Neuronal stem cell (in vitro differentiated cells): ENCODE measurements at regions not wholly inside any gene's neighbourhood (a gene's known extent, or its start where the extent isn't known, plus 50 kb on each side); places are given as distances from the start of the nearest gene placed in this dataset.

ENCODE experiments used
- DNase-seq: peaks from one replicate; pipeline ENCODE4 v3.0.0-alpha.2; 2013; ENCODE audit warnings: low spot score
- H2AFZ ChIP-seq: one replicate; pipeline ENCODE4 v1.6.1; 2013; ENCODE audit warnings: mild to moderate bottlenecking, low read length, inconsistent platforms
- H2AK5ac ChIP-seq: 2 replicates; pipeline ENCODE4 v1.6.1; 2013; ENCODE audit warnings: low read depth, mild to moderate bottlenecking, inconsistent platforms, low read length, moderate library complexity, mixed read lengths
- H2BK120ac ChIP-seq: 2 replicates; pipeline ENCODE4 v1.6.1; 2013; ENCODE audit warnings: low read depth, mild to moderate bottlenecking, inconsistent platforms, low read length, moderate library complexity, mixed read lengths
- H2BK12ac ChIP-seq: one replicate; pipeline ENCODE4 v1.6.1; 2013; ENCODE audit warnings: low read length, inconsistent platforms
- H2BK15ac ChIP-seq: 2 replicates; pipeline ENCODE4 v1.6.1; 2013; ENCODE audit warnings: mild to moderate bottlenecking, low read length, inconsistent platforms, mixed read lengths
- H2BK5ac ChIP-seq: one replicate; pipeline ENCODE4 v1.6.1; 2013; ENCODE audit warnings: inconsistent platforms, mild to moderate bottlenecking, low read length, moderate library complexity
- H3K14ac ChIP-seq: one replicate; pipeline ENCODE4 v1.6.1; 2013; ENCODE audit warnings: low read length, inconsistent platforms
- H3K18ac ChIP-seq: 2 replicates; pipeline ENCODE4 v1.6.1; 2013; ENCODE audit warnings: low read length, inconsistent platforms
- H3K23ac ChIP-seq: 2 replicates; pipeline ENCODE4 v1.6.1; 2013; ENCODE audit warnings: low read depth, mild to moderate bottlenecking, mixed read lengths, low read length, inconsistent platforms; ENCODE audit not compliant: poor library complexity
- H3K27ac ChIP-seq: replicated peaks from 3 replicates; pipeline ENCODE4 v1.5.1; 2013; ENCODE audit warnings: low read length, inconsistent platforms
- H3K27me3 ChIP-seq, 3 experiments: 2 replicates each; pipeline ENCODE4 v1.6.1; 2013; ENCODE audit warnings: low read length in 3 of 3, mild to moderate bottlenecking in 2 of 3, inconsistent platforms in 1 of 3, low read depth in 1 of 3, mixed read lengths in 1 of 3, moderate library complexity in 1 of 3; ENCODE audit not compliant: control insufficient read depth in 3 of 3, insufficient read depth in 3 of 3
- H3K36me3 ChIP-seq, 2 donors: replicated peaks in 1 of 2; 2 replicates each; pipeline ENCODE4 v1.6.1; 2013; ENCODE audit warnings: low read length in 2 of 2; ENCODE audit not compliant: control insufficient read depth in 2 of 2, insufficient read depth in 2 of 2
- H3K4ac ChIP-seq: 2 replicates; pipeline ENCODE4 v1.6.1; 2013; ENCODE audit warnings: inconsistent platforms, mild to moderate bottlenecking, low read length, moderate library complexity
- H3K4me1 ChIP-seq, 2 donors: 1 replicate in 1 of 2; 2 replicates in 1 of 2; pipeline ENCODE4 v1.6.1; 2013; ENCODE audit warnings: low read length in 2 of 2, low read depth in 1 of 2; ENCODE audit not compliant: control insufficient read depth in 2 of 2, insufficient read depth in 1 of 2
- H3K4me2 ChIP-seq: one replicate; pipeline ENCODE4 v1.6.1; 2013; ENCODE audit warnings: mild to moderate bottlenecking, low read length, inconsistent platforms; ENCODE audit not compliant: insufficient read depth, poor library complexity, severe bottlenecking
- H3K4me3 ChIP-seq, 2 donors: 2 replicates each; pipeline ENCODE4 v1.5.1; 2013; ENCODE audit warnings: low read length in 2 of 2, mild to moderate bottlenecking in 2 of 2, inconsistent platforms in 1 of 2, moderate library complexity in 1 of 2
- H3K79me1 ChIP-seq: one replicate; pipeline ENCODE4 v1.6.1; 2013; ENCODE audit warnings: low read depth, mild to moderate bottlenecking, inconsistent platforms, low read length, moderate library complexity
- H3K9ac ChIP-seq: one replicate; pipeline ENCODE4 v1.6.1; 2013; ENCODE audit warnings: mild to moderate bottlenecking, low read depth, low read length, inconsistent platforms; ENCODE audit not compliant: poor library complexity
- H3K9me3 ChIP-seq, 2 donors: replicated peaks in 1 of 2; 2 replicates each; pipeline versions ENCODE3 to v1.6.1; 2013; ENCODE audit warnings: low read length in 2 of 2, mild to moderate bottlenecking in 2 of 2, inconsistent platforms in 1 of 2, low read depth in 1 of 2, mixed read lengths in 1 of 2, moderate library complexity in 1 of 2; ENCODE audit not compliant: control insufficient read depth in 2 of 2, insufficient read depth in 1 of 2
- H4K8ac ChIP-seq: one replicate; pipeline ENCODE4 v1.6.1; 2013; ENCODE audit warnings: low read depth, mild to moderate bottlenecking, inconsistent platforms, low read length, moderate library complexity
- H4K91ac ChIP-seq: one replicate; pipeline ENCODE4 v1.6.1; 2013; ENCODE audit warnings: low read length, low read depth, mild to moderate bottlenecking, inconsistent platforms; ENCODE audit not compliant: poor library complexity
- WGBS, 2 donors: extraction: QIAGEN DNeasy Blood & Tissue Kit; methylation state at CpG; one replicate each; pipeline ENCODE4 v1.1.7; 2013; ENCODE audit warnings: missing lambda C conversion rate in 2 of 2, mixed read lengths in 1 of 2; ENCODE audit not compliant: insufficient read length in 2 of 2, insufficient replicate concordance in 1 of 2; ENCODE audit errors: extremely low coverage in 2 of 2; 5-methylcytosine and 5-hydroxymethylcytosine counted together

DNA sequence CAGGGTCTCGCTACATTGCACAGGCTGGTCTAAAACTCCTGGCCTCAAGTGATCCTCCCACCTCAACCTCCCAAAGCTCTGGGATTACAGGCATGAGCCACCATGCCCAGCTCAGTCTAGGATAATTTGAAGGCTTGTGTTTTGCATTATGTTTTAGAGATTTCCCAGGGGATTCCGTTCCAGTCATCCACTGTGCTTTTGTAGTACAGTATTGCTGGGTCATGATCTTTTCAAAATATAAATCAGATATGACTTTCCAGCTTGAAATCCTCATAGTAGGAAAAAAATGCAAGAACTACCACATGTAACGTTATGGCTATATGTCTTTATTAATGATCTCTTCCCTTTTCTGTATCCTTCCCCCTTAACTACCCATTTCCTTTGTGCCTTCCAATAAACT lies 338.1 kb downstream of the PRELID2 start:
- Histone ChIP-seq H3K4me1 (peaks cover 5% of the 10 kb centered on the region in 2 donors), H2BK15ac (no peak overlapping the region), H3K27ac (no peak overlapping the region), H3K14ac (no peak overlapping the region), H3K23ac (no peak overlapping the region), H3K4me3 (no peak overlapping the region), H3K79me1 (no peaks in the 10 kb centered on the region), H2BK120ac (no peak overlapping the region), H4K91ac (no peak overlapping the region), H2AK5ac (no peak overlapping the region), H3K9me3 (peaks cover 0 to 2% of the 10 kb centered on the region in 2 donors), H3K18ac (no peak overlapping the region), H2BK12ac (no peak overlapping the region), H2AFZ (no peak overlapping the region), H3K4me2 (no peak overlapping the region), H3K27me3 (no peaks in the 10 kb centered on the region), H2BK5ac (no peak overlapping the region), H3K9ac (no peak overlapping the region), H4K8ac (no peak overlapping the region), H3K4ac (no peak overlapping the region), H3K36me3 (no peaks in the 10 kb centered on the region)
- no CpG with 5 or more reads among the region's 3 CpGs for WGBS, 2 donors
- DNase-seq: no peak

DNA sequence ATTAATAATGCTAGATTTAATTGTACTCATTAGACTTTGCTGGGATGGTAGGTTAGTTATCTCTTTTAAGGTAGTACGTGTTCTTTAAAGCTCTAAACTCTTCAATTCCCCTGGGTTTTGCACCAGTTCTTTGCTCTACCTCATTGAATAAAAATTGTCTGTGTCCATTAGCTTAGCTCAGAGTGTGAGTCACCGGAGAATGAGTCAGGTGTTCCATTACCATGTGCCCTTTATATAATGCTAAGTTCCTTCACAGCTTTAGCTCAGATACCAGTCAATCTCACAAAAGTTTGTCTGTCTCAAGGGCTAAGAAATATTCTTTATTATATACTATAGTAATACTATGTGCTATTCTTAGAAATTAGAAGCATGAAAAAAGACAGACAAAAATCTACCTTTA lies 339.4 kb downstream of the PRELID2 start:
- H3K9me3 ChIP-seq: peaks cover 0 to 2% of the 10 kb centered on the region in 2 donors
- H2BK12ac ChIP-seq: no peak overlapping the region
- no peak overlapping the region for H4K91ac ChIP-seq
- H3K79me1 ChIP-seq: no peaks in the 10 kb centered on the region
- no CpG with 5 or more reads among the region's 2 CpGs for WGBS, 2 donors
- H3K4me1 ChIP-seq: peaks cover 5% of the 10 kb centered on the region in 2 donors
- H3K4me2 ChIP-seq: no peak overlapping the region
- no peak overlapping the region for H4K8ac ChIP-seq
- H3K4me3 ChIP-seq: no peak overlapping the region
- H3K27me3 ChIP-seq: no peaks in the 10 kb centered on the region
- H3K18ac ChIP-seq: no peak overlapping the region
- H2BK15ac ChIP-seq: no peak overlapping the region
- H3K36me3 ChIP-seq: no peaks in the 10 kb centered on the region
- no peak overlapping the region for H2BK5ac ChIP-seq
- H2BK120ac ChIP-seq: no peak overlapping the region
- no peak overlapping the region for H3K4ac ChIP-seq
- H3K14ac ChIP-seq: no peak overlapping the region
- no peak overlapping the region for H3K27ac ChIP-seq
- no peak for DNase-seq
- H2AFZ ChIP-seq: no peak overlapping the region
- no peak overlapping the region for H3K23ac ChIP-seq
- H2AK5ac ChIP-seq: no peak overlapping the region
- no peak overlapping the region for H3K9ac ChIP-seq

GRCh38 chr5:145495196-145495595 lies 339.9 kb downstream of the PRELID2 start:
- Histone ChIP-seq H2BK120ac (no peak overlapping the region), H2BK12ac (no peak overlapping the region), H3K27me3 (no peaks in the 10 kb centered on the region), H4K8ac (no peak overlapping the region), H3K14ac (no peak overlapping the region), H3K4me2 (no peak overlapping the region), H3K9ac (no peak overlapping the region), H3K4me3 (no peak overlapping the region), H3K36me3 (no peaks in the 10 kb centered on the region), H4K91ac (no peak overlapping the region), H2AFZ (no peak overlapping the region), H3K4me1 (peaks cover 5% of the 10 kb centered on the region in 2 donors), H3K18ac (no peak overlapping the region), H2BK15ac (no peak overlapping the region), H3K9me3 (peaks cover 0 to 2% of the 10 kb centered on the region in 2 donors), H3K4ac (no peak overlapping the region), H3K79me1 (no peaks in the 10 kb centered on the region), H2BK5ac (no peak overlapping the region), H3K27ac (no peak overlapping the region), H2AK5ac (no peak overlapping the region), H3K23ac (no peak overlapping the region)
- no CpG with 5 or more reads among the region's 1 CpG for WGBS, 2 donors
- no peak for DNase-seq

GRCh38 chr5:145493435-145493834 lies 341.7 kb downstream of the PRELID2 start:
- peaks cover 0 to 2% of the 10 kb centered on the region in 2 donors for H3K9me3 ChIP-seq
- H3K18ac ChIP-seq: no peak overlapping the region
- no peak overlapping the region for H2AFZ ChIP-seq
- no peak overlapping the region for H2BK5ac ChIP-seq
- no peaks in the 10 kb centered on the region for H3K27me3 ChIP-seq
- H2BK15ac ChIP-seq: no peak overlapping the region
- H3K4ac ChIP-seq: no peak overlapping the region
- H3K14ac ChIP-seq: no peak overlapping the region
- H3K4me1 ChIP-seq: no peaks in the 10 kb centered on the region
- no peak overlapping the region for H2AK5ac ChIP-seq
- H4K8ac ChIP-seq: no peak overlapping the region
- DNase-seq: no peak
- no peaks in the 10 kb centered on the region for H3K36me3 ChIP-seq
- H3K4me3 ChIP-seq: no peak overlapping the region
- no peak overlapping the region for H3K4me2 ChIP-seq
- no peak overlapping the region for H3K23ac ChIP-seq
- H2BK120ac ChIP-seq: no peak overlapping the region
- H3K9ac ChIP-seq: no peak overlapping the region
- H3K79me1 ChIP-seq: no peaks in the 10 kb centered on the region
- H2BK12ac ChIP-seq: no peak overlapping the region
- no peak overlapping the region for H3K27ac ChIP-seq
- no peak overlapping the region for H4K91ac ChIP-seq
- WGBS, 2 donors: 100% methylated on average over 1 of the region's 3 CpGs; no CpG with 5 or more reads in 1 of the 2 donors
